CD4-positive, alpha-beta T cell (primary cell): ENCODE measurements at regions not wholly inside any gene's neighbourhood (a gene's known extent, or its start where the extent isn't known, plus 50 kb on each side); places are given as distances from the start of the nearest gene placed in this dataset.

Experiments used
- ATAC-seq: fragments of 200-7000 bp; cut with Tn5 transposase; one replicate; pipeline ENCODE4 v1.10.0; 2022; ENCODE audit warnings: mild to moderate bottlenecking; ENCODE audit not compliant: poor library complexity
- CTCF ChIA-PET: fragments of 350-600 bp; sonication (Branson Sonifier 250); formaldehyde crosslinking; loops from one replicate; lab custom pipeline; 2021; ENCODE audit warnings: antibody characterized with exemption, inconsistent platforms; lab: Charles Lee
- POLR2A ChIA-PET: fragments of 350-600 bp; sonication (Branson Sonifier 250); formaldehyde crosslinking; loops from one replicate; lab custom pipeline; 2021; ENCODE audit warnings: antibody characterized with exemption, inconsistent platforms; lab: Charles Lee
- DNase-seq, 14 experiments: peaks; one replicate each; pipeline ENCODE4 v3.0.0-alpha.2; 2013 to 2020; ENCODE audit warnings: mixed read lengths in 2 of 14
- H3K27ac ChIP-seq, 2 donors: one replicate each; pipeline versions ENCODE4 v1.5.1 to v1.7.0; 2013; ENCODE audit warnings: low read length in 2 of 2, low read depth in 1 of 2, mild to moderate bottlenecking in 1 of 2
- H3K27me3 ChIP-seq, 2 experiments: 1 replicate in 1 of 2; 2 replicates in 1 of 2; pipeline versions ENCODE4 v1.6.1 to v1.7.0; 2013; ENCODE audit warnings: low read length in 2 of 2, control low read depth in 1 of 2, mild to moderate bottlenecking in 1 of 2, moderate library complexity in 1 of 2; ENCODE audit not compliant: insufficient read depth in 2 of 2, control insufficient read depth in 1 of 2
- H3K36me3 ChIP-seq: one replicate; pipeline ENCODE4 v1.6.1; 2013; ENCODE audit warnings: low read length, control low read depth; ENCODE audit not compliant: insufficient read depth
- H3K4me1 ChIP-seq: one replicate; pipeline ENCODE4 v1.6.1; 2013; ENCODE audit warnings: low read length, control low read depth; ENCODE audit not compliant: insufficient read depth
- H3K4me3 ChIP-seq: one replicate; pipeline ENCODE4 v1.5.1; 2013; ENCODE audit warnings: mild to moderate bottlenecking, low read length, moderate library complexity
- H3K9me3 ChIP-seq, 2 experiments: 1 replicate in 1 of 2; 2 replicates in 1 of 2; pipeline versions ENCODE4 v1.6.1 to v1.7.0; 2013; ENCODE audit warnings: low read length in 2 of 2, mild to moderate bottlenecking in 2 of 2, control low read depth in 1 of 2, moderate library complexity in 1 of 2; ENCODE audit not compliant: control insufficient read depth in 1 of 2, insufficient read depth in 1 of 2
- H3K27ac Mint-ChIP-seq: one replicate; pipeline ENCODE4 v1.8.0; 2020; ENCODE audit warnings: mixed read lengths
- H3K27me3 Mint-ChIP-seq: one replicate; pipeline ENCODE4 v1.8.0; 2021; ENCODE audit warnings: mixed read lengths
- H3K36me3 Mint-ChIP-seq: one replicate; pipeline ENCODE4 v1.8.0; 2021; ENCODE audit warnings: low read depth, mixed read lengths
- H3K4me1 Mint-ChIP-seq: one replicate; pipeline ENCODE4 v1.8.0; 2021; ENCODE audit warnings: low read depth, mixed read lengths
- H3K4me3 Mint-ChIP-seq: one replicate; pipeline ENCODE4 v1.8.0; 2020; ENCODE audit warnings: mild to moderate bottlenecking, mixed read lengths
- H3K9me3 Mint-ChIP-seq: one replicate; pipeline ENCODE4 v1.8.0; 2020; ENCODE audit warnings: mixed read lengths
- CTCF ChIP-seq: fragments of 200-600 bp; IDR thresholded peaks from one replicate; pipeline ENCODE4 v1.8.0; 2022; ENCODE audit warnings: antibody characterized with exemption, mild to moderate bottlenecking
- intact Hi-C, 2 experiments: fragments of 100-400 bp; cut with DNase I in 1 of 2; cut with micrococcal nuclease in 1 of 2; formaldehyde crosslinking; loops; one replicate each; pipeline versions ENCODE4 v1.15.1 to v1.9.0; 2023 to 2025; cut with DNase I, micrococcal nuclease

- ChIA-PET CTCF (no interaction called here), POLR2A (no interaction called here)
- Mint-ChIP-seq H3K4me1 (no peaks in the 10 kb centered on the region), H3K9me3 (no peaks in the 10 kb centered on the region), H3K27ac (no peak overlapping the region), H3K27me3 (no peaks in the 10 kb centered on the region), H3K4me3 (no peak overlapping the region), H3K36me3 (no peaks in the 10 kb centered on the region)
- no peaks in the 10 kb centered on the region for H3K4me1 ChIP-seq
- no peaks in the 10 kb centered on the region for H3K36me3 ChIP-seq
- peaks cover 0 to 9% of the 10 kb centered on the region in 2 experiments for H3K9me3 ChIP-seq
- intact Hi-C loops = no loop called here
- H3K4me3 ChIP-seq = no peak overlapping the region
- no peaks in the 10 kb centered on the region for H3K27me3 ChIP-seq
- ATAC-seq (no peak), DNase-seq (no peak)
- H3K27ac ChIP-seq = no peak overlapping the region
- TF ChIP-seq CTCF = no peak
Measured at GRCh38 chr18:73717570-73717969, 430.1 kb downstream of the FBXO15 start.

- Mint-ChIP-seq H3K4me1 (no peaks in the 10 kb centered on the region), H3K36me3 (no peaks in the 10 kb centered on the region), H3K4me3 (no peak overlapping the region), H3K27ac (no peak overlapping the region), H3K27me3 (no peaks in the 10 kb centered on the region), H3K9me3 (no peaks in the 10 kb centered on the region)
- Histone ChIP-seq H3K9me3 (peaks cover 0 to 9% of the 10 kb centered on the region in 2 experiments), H3K27me3 (no peaks in the 10 kb centered on the region), H3K27ac (no peak overlapping the region), H3K4me1 (no peaks in the 10 kb centered on the region), H3K36me3 (no peaks in the 10 kb centered on the region), H3K4me3 (no peak overlapping the region)
- intact Hi-C loops = no loop called here
- no peak for TF ChIP-seq CTCF
- no peak for ATAC-seq
- POLR2A ChIA-PET = no interaction called here
- no peak for DNase-seq
- CTCF ChIA-PET = no interaction called here
Measured at GRCh38 chr18:73715210-73715670, 432.4 kb downstream of the FBXO15 start.

GRCh38 chr18:73714466-73714865 lies 433.2 kb downstream of the FBXO15 start:
- Histone ChIP-seq H3K4me1 (no peaks in the 10 kb centered on the region), H3K4me3 (no peak overlapping the region), H3K27ac (no peak overlapping the region), H3K9me3 (peaks cover 0 to 9% of the 10 kb centered on the region in 2 experiments), H3K27me3 (no peaks in the 10 kb centered on the region), H3K36me3 (no peaks in the 10 kb centered on the region)
- no peaks in the 10 kb centered on the region for H3K4me1 Mint-ChIP-seq
- intact Hi-C loops = no loop called here
- H3K27ac Mint-ChIP-seq = no peak overlapping the region
- CTCF ChIA-PET = no interaction called here
- H3K36me3 Mint-ChIP-seq = no peaks in the 10 kb centered on the region
- DNase-seq = no peak
- H3K4me3 Mint-ChIP-seq = no peak overlapping the region
- H3K27me3 Mint-ChIP-seq = no peaks in the 10 kb centered on the region
- no peaks in the 10 kb centered on the region for H3K9me3 Mint-ChIP-seq
- TF ChIP-seq CTCF = no peak
- ATAC-seq = no peak
- POLR2A ChIA-PET = no interaction called here
